ENCODE measurements at regions not wholly inside any gene's neighbourhood (a gene's known extent, or its start where the extent isn't known, plus 50 kb on each side); places are given as distances from the start of the nearest gene placed in this dataset.

- no peak for DNase-seq (ENCODE audit: low read depth)
- no peak for TF ChIP-seq CTCF (IDR thresholded peaks at IDR 0.05; ENCODE audit: control insufficient read depth, extremely low read depth, insufficient read depth)
- no peak overlapping the region for H3K4me3 ChIP-seq (ENCODE audit: low read depth, low read length)
These were observed 182.7 kb downstream of the SMC2 start for GRCh38 chr9:104276709-104277245.

- DNase-seq (ENCODE audit: low read depth): no peak
- TF ChIP-seq CTCF (IDR thresholded peaks at IDR 0.05; ENCODE audit: control insufficient read depth, extremely low read depth, insufficient read depth): no peak
- H3K4me3 ChIP-seq (ENCODE audit: low read depth, low read length): no peak overlapping the region
These were observed 184.9 kb downstream of the SMC2 start for GRCh38 chr9:104278929-104279496.

- TF ChIP-seq CTCF (IDR thresholded peaks at IDR 0.05; ENCODE audit: control insufficient read depth, extremely low read depth, insufficient read depth): no peak
These were observed 185.5 kb downstream of the SMC2 start for GRCh38 chr9:104279535-104280177.

GRCh38 chr9:104280178-104280560 is 186.1 kb downstream of the SMC2 start:
- DNase-seq (ENCODE audit: low read depth): no peak

More at GRCh38 chr9:104279535-104280177, 185.5 kb downstream of the SMC2 start:
- no peak overlapping the region for H3K4me3 ChIP-seq (ENCODE audit: low read depth, low read length)
- no peak for DNase-seq (ENCODE audit: low read depth)

GRCh38 chr9:104280711-104281110 is 186.6 kb downstream of the SMC2 start:
- DNase-seq (ENCODE audit: low read depth): no peak
- no peak overlapping the region for H3K4me3 ChIP-seq (ENCODE audit: low read depth, low read length)
- no peak for TF ChIP-seq CTCF (IDR thresholded peaks at IDR 0.05; ENCODE audit: control insufficient read depth, extremely low read depth, insufficient read depth)

More at GRCh38 chr9:104280178-104280560, 186.1 kb downstream of the SMC2 start:
- no peak overlapping the region for H3K4me3 ChIP-seq (ENCODE audit: low read depth, low read length)
- no peak for TF ChIP-seq CTCF (IDR thresholded peaks at IDR 0.05; ENCODE audit: control insufficient read depth, extremely low read depth, insufficient read depth)

GRCh38 chr9:104286187-104286586 is 192.1 kb downstream of the SMC2 start:
- no peak for TF ChIP-seq CTCF (IDR thresholded peaks at IDR 0.05; ENCODE audit: control insufficient read depth, extremely low read depth, insufficient read depth)

More at GRCh38 chr9:104286187-104286586, 192.1 kb downstream of the SMC2 start:
- DNase-seq (ENCODE audit: low read depth): no peak
- H3K4me3 ChIP-seq (ENCODE audit: low read depth, low read length): no peak overlapping the region

All from LNCaP clone FGC (cell line).